ENCODE measurements at regions not wholly inside any gene's neighbourhood (a gene's known extent, or its start where the extent isn't known, plus 50 kb on each side); places are given as distances from the start of the nearest gene placed in this dataset.
"Not testable (repeated sequence)": the region's sequence is repeated elsewhere in the genome, so short reads cannot be mapped to it uniquely, and the experiment has no call there.

DNA sequence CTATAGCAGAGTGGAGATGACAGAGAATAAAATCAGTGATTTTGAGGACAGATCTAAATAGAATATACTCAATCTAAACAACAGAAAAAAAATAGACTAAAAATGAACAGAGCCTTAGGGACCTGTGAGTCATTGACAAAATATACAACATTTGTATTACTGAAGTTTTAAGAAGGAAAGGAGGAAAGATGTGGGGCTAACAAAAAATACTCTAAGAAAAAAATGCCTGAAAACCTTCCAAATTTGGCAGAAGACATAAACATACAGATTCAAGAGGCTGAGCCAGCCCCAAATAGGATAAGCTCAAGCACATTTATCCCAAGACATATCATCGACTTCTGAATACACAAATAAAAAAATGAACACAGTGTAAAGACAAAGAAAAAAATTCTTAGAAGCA, 123.6 kb upstream of the INTU start:
- DNase-seq (ENCODE audit: low spot score) = no peak
- TF ChIP-seq CTCF (IDR thresholded peaks at IDR 0.05; ENCODE audit: unreplicated experiment) = no peak
- Mint-ChIP-seq H3K27ac (ENCODE audit: unreplicated experiment) (no peak overlapping the region), H3K36me3 (ENCODE audit: low read depth, unreplicated experiment) (no peaks in the 10 kb centered on the region), H3K4me3 (ENCODE audit: unreplicated experiment) (no peak overlapping the region), H3K4me1 (ENCODE audit: unreplicated experiment) (peaks cover 5% of the 10 kb centered on the region), H3K9me3 (ENCODE audit: unreplicated experiment) (no peaks in the 10 kb centered on the region), H3K27me3 (ENCODE audit: unreplicated experiment) (no peaks in the 10 kb centered on the region)

- H3K27ac Mint-ChIP-seq (ENCODE audit: unreplicated experiment); H3K9me3 Mint-ChIP-seq (ENCODE audit: unreplicated experiment); H3K27me3 Mint-ChIP-seq (ENCODE audit: unreplicated experiment); DNase-seq (ENCODE audit: low spot score); H3K4me3 Mint-ChIP-seq (ENCODE audit: unreplicated experiment); H3K36me3 Mint-ChIP-seq (ENCODE audit: low read depth, unreplicated experiment): not testable (repeated sequence)
- H3K4me1 Mint-ChIP-seq (ENCODE audit: unreplicated experiment) = peaks cover 13% of the 10 kb centered on the region
These were observed 120.1 kb upstream of the INTU start for GRCh38 chr4:127512672-127513071.

DNA sequence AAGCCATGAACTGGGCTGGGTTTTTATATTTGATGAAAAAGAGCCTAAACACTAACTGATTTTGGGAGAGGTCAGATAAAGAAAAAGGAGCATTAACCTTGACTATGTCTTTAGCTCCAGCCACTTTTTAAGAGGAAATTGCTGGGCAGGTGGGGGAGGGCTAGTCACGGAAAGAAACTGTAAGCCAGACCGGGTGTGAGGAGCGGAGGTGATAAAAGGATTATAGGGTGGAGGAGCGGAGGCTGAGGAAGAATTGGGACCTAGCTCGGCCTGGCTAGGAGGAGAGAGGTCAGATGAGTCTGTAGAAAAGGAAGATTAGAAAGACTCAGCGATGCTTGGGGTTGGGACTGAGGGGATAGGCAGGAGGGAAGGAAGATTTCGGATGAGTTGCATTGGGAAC, 117.5 kb upstream of the INTU start:
- not testable (repeated sequence) for H3K36me3 Mint-ChIP-seq (ENCODE audit: low read depth, unreplicated experiment); H3K27ac Mint-ChIP-seq (ENCODE audit: unreplicated experiment); H3K4me3 Mint-ChIP-seq (ENCODE audit: unreplicated experiment); H3K9me3 Mint-ChIP-seq (ENCODE audit: unreplicated experiment); H3K27me3 Mint-ChIP-seq (ENCODE audit: unreplicated experiment); DNase-seq (ENCODE audit: low spot score); H3K4me1 Mint-ChIP-seq (ENCODE audit: unreplicated experiment)

- Mint-ChIP-seq H3K36me3 (ENCODE audit: low read depth, unreplicated experiment) (no peaks in the 10 kb centered on the region), H3K4me1 (ENCODE audit: unreplicated experiment) (peaks cover 9% of the 10 kb centered on the region), H3K9me3 (ENCODE audit: unreplicated experiment) (no peaks in the 10 kb centered on the region), H3K27ac (ENCODE audit: unreplicated experiment) (no peak overlapping the region), H3K27me3 (ENCODE audit: unreplicated experiment) (peaks cover 3% of the 10 kb centered on the region), H3K4me3 (ENCODE audit: unreplicated experiment) (no peak overlapping the region)
- no peak for DNase-seq (ENCODE audit: low spot score)
- no peak for TF ChIP-seq CTCF (IDR thresholded peaks at IDR 0.05; ENCODE audit: unreplicated experiment)
These were observed 114.7 kb upstream of the INTU start for GRCh38 chr4:127518046-127518445.

GRCh38 chr4:127521463-127521862, 111.3 kb upstream of the INTU start:
- H3K27ac Mint-ChIP-seq (ENCODE audit: unreplicated experiment) = no peak overlapping the region
- TF ChIP-seq CTCF (IDR thresholded peaks at IDR 0.05; ENCODE audit: unreplicated experiment) = no peak
- no peaks in the 10 kb centered on the region for H3K9me3 Mint-ChIP-seq (ENCODE audit: unreplicated experiment)
- no peak overlapping the region for H3K4me3 Mint-ChIP-seq (ENCODE audit: unreplicated experiment)
- DNase-seq (ENCODE audit: low spot score) = no peak
- H3K36me3 Mint-ChIP-seq (ENCODE audit: low read depth, unreplicated experiment) = no peaks in the 10 kb centered on the region
- peaks cover 3% of the 10 kb centered on the region for H3K27me3 Mint-ChIP-seq (ENCODE audit: unreplicated experiment)
- H3K4me1 Mint-ChIP-seq (ENCODE audit: unreplicated experiment) = peaks cover 12% of the 10 kb centered on the region

GRCh38 chr4:127523369-127523768, 109.4 kb upstream of the INTU start:
- peaks cover 12% of the 10 kb centered on the region for H3K4me1 Mint-ChIP-seq (ENCODE audit: unreplicated experiment)

More at GRCh38 chr4:127523369-127523768, 109.4 kb upstream of the INTU start:
- Mint-ChIP-seq H3K27ac (ENCODE audit: unreplicated experiment) (no peak overlapping the region), H3K4me3 (ENCODE audit: unreplicated experiment) (no peak overlapping the region), H3K27me3 (ENCODE audit: unreplicated experiment) (no peaks in the 10 kb centered on the region), H3K36me3 (ENCODE audit: low read depth, unreplicated experiment) (no peaks in the 10 kb centered on the region), H3K9me3 (ENCODE audit: unreplicated experiment) (no peaks in the 10 kb centered on the region)
- no peak for TF ChIP-seq CTCF (IDR thresholded peaks at IDR 0.05; ENCODE audit: unreplicated experiment)
- no peak for DNase-seq (ENCODE audit: low spot score)
